GM23338 (cell line): ENCODE measurements at regions not wholly inside any gene's neighbourhood (a gene's known extent, or its start where the extent isn't known, plus 50 kb on each side); places are given as distances from the start of the nearest gene placed in this dataset.
A peak's percentile ranks its signal among the peaks of the same experiment; 100 is the strongest.

Source experiments
- ATAC-seq: fragments of 200-7000 bp; cut with Tn5 transposase; 3 replicates; pipeline ENCODE4 v1.9.1; 2020
- DNase-seq: peaks from one replicate; pipeline ENCODE4 v3.0.0-alpha.2; 2015; ENCODE audit warnings: low spot score
- H2AFZ ChIP-seq: fragments of 200-600 bp; sonication (generic); 2 replicates; pipeline ENCODE4 v1.8.0; 2016; ENCODE audit warnings: antibody characterized with exemption, mild to moderate bottlenecking, moderate library complexity
- H3F3A ChIP-seq: fragments of 200-600 bp; sonication (generic); replicated peaks from 2 replicates; pipeline ENCODE4 v1.8.0; 2017; ENCODE audit warnings: antibody characterized with exemption, mixed run types, low read depth
- H3K27ac ChIP-seq: fragments of 200-600 bp; sonication (generic); 2 replicates; pipeline ENCODE4 v1.6.1; 2016; ENCODE audit warnings: low read depth
- H3K27me3 ChIP-seq: fragments of 200-600 bp; sonication (generic); 2 replicates; pipeline ENCODE4 v1.8.0; 2016; ENCODE audit warnings: mild to moderate bottlenecking, mixed run types, moderate library complexity; ENCODE audit not compliant: insufficient read depth
- H3K36me3 ChIP-seq: fragments of 200-600 bp; sonication (generic); 2 replicates; pipeline ENCODE4 v1.8.0; 2016; ENCODE audit warnings: mild to moderate bottlenecking; ENCODE audit not compliant: insufficient read depth
- H3K4me1 ChIP-seq: fragments of 200-600 bp; sonication (generic); 2 replicates; pipeline ENCODE4 v1.8.0; 2016; ENCODE audit warnings: mild to moderate bottlenecking, moderate library complexity; ENCODE audit not compliant: insufficient read depth
- H3K4me2 ChIP-seq: fragments of 200-600 bp; sonication (generic); 2 replicates; pipeline ENCODE4 v1.7.1; 2017; ENCODE audit warnings: mixed run types
- H3K4me3 ChIP-seq: fragments of 200-600 bp; sonication (generic); 2 replicates; pipeline ENCODE4 v1.6.1; 2016; ENCODE audit warnings: mixed run types
- H3K79me2 ChIP-seq: fragments of 200-600 bp; sonication (generic); replicated peaks from 2 replicates; pipeline ENCODE4 v1.8.0; 2017; ENCODE audit warnings: mild to moderate bottlenecking; ENCODE audit not compliant: insufficient read depth
- H3K9me2 ChIP-seq: fragments of 200-600 bp; sonication (generic); 2 replicates; pipeline ENCODE4 v1.8.0; 2017; ENCODE audit not compliant: insufficient read depth
- H4K20me1 ChIP-seq: fragments of 200-600 bp; sonication (generic); replicated peaks from 2 replicates; pipeline ENCODE4 v1.8.0; 2017; ENCODE audit warnings: mild to moderate bottlenecking; ENCODE audit not compliant: insufficient read depth
- H3K27ac Mint-ChIP-seq: 2 replicates; pipeline ENCODE4 v1.8.0; 2020; ENCODE audit warnings: inconsistent platforms, mild to moderate bottlenecking, moderate library complexity, mixed read lengths
- H3K27me3 Mint-ChIP-seq: 3 replicates; pipeline ENCODE4 v1.8.0; 2022; ENCODE audit warnings: low read depth, mild to moderate bottlenecking, moderate library complexity, mixed read lengths, inconsistent platforms; ENCODE audit not compliant: insufficient read depth, poor library complexity
- H3K36me3 Mint-ChIP-seq: 3 replicates; pipeline ENCODE4 v1.8.0; 2021; ENCODE audit warnings: low read depth, mild to moderate bottlenecking, inconsistent platforms, moderate library complexity, mixed read lengths
- H3K4me1 Mint-ChIP-seq: 3 replicates; pipeline ENCODE4 v1.8.0; 2020; ENCODE audit warnings: mild to moderate bottlenecking, inconsistent platforms, mixed read lengths
- H3K4me3 Mint-ChIP-seq: 3 replicates; pipeline ENCODE4 v1.8.0; 2021; ENCODE audit warnings: moderate library complexity, mild to moderate bottlenecking, inconsistent platforms, mixed read lengths
- H3K9me3 Mint-ChIP-seq: 3 replicates; pipeline ENCODE4 v1.8.0; 2020; ENCODE audit warnings: moderate library complexity, mild to moderate bottlenecking, inconsistent platforms, mixed read lengths
- CREB1 ChIP-seq: fragments of 250-450 bp; sonication (Bioruptor Pico); IDR thresholded peaks from 2 replicates; pipeline ENCODE4 v1.5.0; 2020; ENCODE audit warnings: low read depth, mild to moderate bottlenecking, moderate library complexity
- CTCF ChIP-seq, 2 experiments: fragments of 200-600 bp in 1 of 2; sonication (generic) in 1 of 2; conservative IDR thresholded peaks; 2 replicates each; pipeline versions ENCODE4 v1.5.1 to v1.6.1; 2016 to 2017; ENCODE audit warnings: antibody characterized with exemption in 2 of 2, low read depth in 2 of 2, mild to moderate bottlenecking in 2 of 2, moderate library complexity in 1 of 2
- EZH2 ChIP-seq: fragments of 200-600 bp; sonication (generic); IDR thresholded peaks from one replicate; pipeline ENCODE4 v1.8.0; 2017; ENCODE audit warnings: antibody characterized with exemption, mild to moderate bottlenecking, low read depth; ENCODE audit not compliant: unreplicated experiment
- EZH2phosphoT487 ChIP-seq: fragments of 200-600 bp; sonication (generic); IDR thresholded peaks from one replicate; pipeline ENCODE4 v1.8.1; 2018; ENCODE audit warnings: antibody characterized with exemption; ENCODE audit not compliant: unreplicated experiment
- JUNB ChIP-seq: IDR thresholded peaks from one replicate; pipeline ENCODE4 v1.6.1; 2016; ENCODE audit warnings: antibody characterized with exemption; ENCODE audit not compliant: unreplicated experiment
- NANOG ChIP-seq: IDR thresholded peaks from 2 replicates; pipeline ENCODE4 v1.6.1; 2016; ENCODE audit warnings: antibody characterized with exemption, borderline replicate concordance
- REST ChIP-seq: IDR thresholded peaks from one replicate; pipeline ENCODE4 v1.6.1; 2018; ENCODE audit warnings: antibody characterized with exemption; ENCODE audit not compliant: unreplicated experiment
- ZNF114 ChIP-seq: fragments of 250-450 bp; sonication (Bioruptor Pico); IDR thresholded peaks from 2 replicates; pipeline ENCODE4 v1.5.0; 2020; ENCODE audit warnings: mild to moderate bottlenecking, moderate library complexity
- ZNF331 ChIP-seq: fragments of 250-450 bp; sonication (Bioruptor Pico); IDR thresholded peaks from 2 replicates; pipeline ENCODE4 v1.5.0; 2020; ENCODE audit warnings: low read depth, mild to moderate bottlenecking, moderate library complexity
- TF ChIP-seq, protein P1 (sequence below): IDR thresholded peaks from 2 replicates; pipeline ENCODE4 v1.6.1; 2016; ENCODE audit warnings: antibody characterized with exemption
- TF ChIP-seq, protein P2 (sequence below): fragments of 250-450 bp; sonication (Bioruptor Pico); IDR thresholded peaks from 2 replicates; pipeline ENCODE4 v1.5.0; 2020; ENCODE audit warnings: mild to moderate bottlenecking, moderate library complexity

GRCh38 chr12:39012870-39013269 lies 107.5 kb upstream of the CPNE8 start:
- H3K9me3 Mint-ChIP-seq, result no peaks in the 10 kb centered on the region
- Histone ChIP-seq H4K20me1 (no peaks in the 10 kb centered on the region), H3F3A (no peaks in the 10 kb centered on the region), H3K79me2 (no peaks in the 10 kb centered on the region), H3K4me2 (no peak overlapping the region), H3K9me2 (no peaks in the 10 kb centered on the region; the same call in 1 of the 2 replicates), H3K4me3 (no peak overlapping the region), H3K27ac (no peak overlapping the region), H3K27me3 (no peaks in the 10 kb centered on the region), H3K4me1 (0 out of 2 replicates have a peak, but pooled peaks cover 5% of the 10 kb centered on the region), H3K36me3 (no peaks in the 10 kb centered on the region), H2AFZ (no peak overlapping the region)
- no peak overlapping the region for H3K4me3 Mint-ChIP-seq
- no peak for ATAC-seq
- DNase-seq, result no peak
- no peaks in the 10 kb centered on the region for H3K36me3 Mint-ChIP-seq
- peak overlapping the region; percentile 18; the same call in 1 of the 2 replicates for H3K27ac Mint-ChIP-seq
- no peaks in the 10 kb centered on the region for H3K27me3 Mint-ChIP-seq
- peaks cover 6% of the 10 kb centered on the region; the same call in 2 of the 3 replicates for H3K4me1 Mint-ChIP-seq
- TF ChIP-seq EZH2 (no peak), REST (no peak), EZH2phosphoT487 (no peak), ZNF114 (no peak), NANOG (no peak), JUNB (no peak), CREB1 (no peak), ZNF331 (CRISPR knock-in tag) (no peak), CTCF (conservative IDR thresholded peaks at IDR 0.05; ENCODE audit: low read depth in 2 of 2) (no peak)
- TF ChIP-seq, protein P1, sequence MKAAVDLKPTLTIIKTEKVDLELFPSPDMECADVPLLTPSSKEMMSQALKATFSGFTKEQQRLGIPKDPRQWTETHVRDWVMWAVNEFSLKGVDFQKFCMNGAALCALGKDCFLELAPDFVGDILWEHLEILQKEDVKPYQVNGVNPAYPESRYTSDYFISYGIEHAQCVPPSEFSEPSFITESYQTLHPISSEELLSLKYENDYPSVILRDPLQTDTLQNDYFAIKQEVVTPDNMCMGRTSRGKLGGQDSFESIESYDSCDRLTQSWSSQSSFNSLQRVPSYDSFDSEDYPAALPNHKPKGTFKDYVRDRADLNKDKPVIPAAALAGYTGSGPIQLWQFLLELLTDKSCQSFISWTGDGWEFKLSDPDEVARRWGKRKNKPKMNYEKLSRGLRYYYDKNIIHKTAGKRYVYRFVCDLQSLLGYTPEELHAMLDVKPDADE, result no peak
- TF ChIP-seq, protein P2, sequence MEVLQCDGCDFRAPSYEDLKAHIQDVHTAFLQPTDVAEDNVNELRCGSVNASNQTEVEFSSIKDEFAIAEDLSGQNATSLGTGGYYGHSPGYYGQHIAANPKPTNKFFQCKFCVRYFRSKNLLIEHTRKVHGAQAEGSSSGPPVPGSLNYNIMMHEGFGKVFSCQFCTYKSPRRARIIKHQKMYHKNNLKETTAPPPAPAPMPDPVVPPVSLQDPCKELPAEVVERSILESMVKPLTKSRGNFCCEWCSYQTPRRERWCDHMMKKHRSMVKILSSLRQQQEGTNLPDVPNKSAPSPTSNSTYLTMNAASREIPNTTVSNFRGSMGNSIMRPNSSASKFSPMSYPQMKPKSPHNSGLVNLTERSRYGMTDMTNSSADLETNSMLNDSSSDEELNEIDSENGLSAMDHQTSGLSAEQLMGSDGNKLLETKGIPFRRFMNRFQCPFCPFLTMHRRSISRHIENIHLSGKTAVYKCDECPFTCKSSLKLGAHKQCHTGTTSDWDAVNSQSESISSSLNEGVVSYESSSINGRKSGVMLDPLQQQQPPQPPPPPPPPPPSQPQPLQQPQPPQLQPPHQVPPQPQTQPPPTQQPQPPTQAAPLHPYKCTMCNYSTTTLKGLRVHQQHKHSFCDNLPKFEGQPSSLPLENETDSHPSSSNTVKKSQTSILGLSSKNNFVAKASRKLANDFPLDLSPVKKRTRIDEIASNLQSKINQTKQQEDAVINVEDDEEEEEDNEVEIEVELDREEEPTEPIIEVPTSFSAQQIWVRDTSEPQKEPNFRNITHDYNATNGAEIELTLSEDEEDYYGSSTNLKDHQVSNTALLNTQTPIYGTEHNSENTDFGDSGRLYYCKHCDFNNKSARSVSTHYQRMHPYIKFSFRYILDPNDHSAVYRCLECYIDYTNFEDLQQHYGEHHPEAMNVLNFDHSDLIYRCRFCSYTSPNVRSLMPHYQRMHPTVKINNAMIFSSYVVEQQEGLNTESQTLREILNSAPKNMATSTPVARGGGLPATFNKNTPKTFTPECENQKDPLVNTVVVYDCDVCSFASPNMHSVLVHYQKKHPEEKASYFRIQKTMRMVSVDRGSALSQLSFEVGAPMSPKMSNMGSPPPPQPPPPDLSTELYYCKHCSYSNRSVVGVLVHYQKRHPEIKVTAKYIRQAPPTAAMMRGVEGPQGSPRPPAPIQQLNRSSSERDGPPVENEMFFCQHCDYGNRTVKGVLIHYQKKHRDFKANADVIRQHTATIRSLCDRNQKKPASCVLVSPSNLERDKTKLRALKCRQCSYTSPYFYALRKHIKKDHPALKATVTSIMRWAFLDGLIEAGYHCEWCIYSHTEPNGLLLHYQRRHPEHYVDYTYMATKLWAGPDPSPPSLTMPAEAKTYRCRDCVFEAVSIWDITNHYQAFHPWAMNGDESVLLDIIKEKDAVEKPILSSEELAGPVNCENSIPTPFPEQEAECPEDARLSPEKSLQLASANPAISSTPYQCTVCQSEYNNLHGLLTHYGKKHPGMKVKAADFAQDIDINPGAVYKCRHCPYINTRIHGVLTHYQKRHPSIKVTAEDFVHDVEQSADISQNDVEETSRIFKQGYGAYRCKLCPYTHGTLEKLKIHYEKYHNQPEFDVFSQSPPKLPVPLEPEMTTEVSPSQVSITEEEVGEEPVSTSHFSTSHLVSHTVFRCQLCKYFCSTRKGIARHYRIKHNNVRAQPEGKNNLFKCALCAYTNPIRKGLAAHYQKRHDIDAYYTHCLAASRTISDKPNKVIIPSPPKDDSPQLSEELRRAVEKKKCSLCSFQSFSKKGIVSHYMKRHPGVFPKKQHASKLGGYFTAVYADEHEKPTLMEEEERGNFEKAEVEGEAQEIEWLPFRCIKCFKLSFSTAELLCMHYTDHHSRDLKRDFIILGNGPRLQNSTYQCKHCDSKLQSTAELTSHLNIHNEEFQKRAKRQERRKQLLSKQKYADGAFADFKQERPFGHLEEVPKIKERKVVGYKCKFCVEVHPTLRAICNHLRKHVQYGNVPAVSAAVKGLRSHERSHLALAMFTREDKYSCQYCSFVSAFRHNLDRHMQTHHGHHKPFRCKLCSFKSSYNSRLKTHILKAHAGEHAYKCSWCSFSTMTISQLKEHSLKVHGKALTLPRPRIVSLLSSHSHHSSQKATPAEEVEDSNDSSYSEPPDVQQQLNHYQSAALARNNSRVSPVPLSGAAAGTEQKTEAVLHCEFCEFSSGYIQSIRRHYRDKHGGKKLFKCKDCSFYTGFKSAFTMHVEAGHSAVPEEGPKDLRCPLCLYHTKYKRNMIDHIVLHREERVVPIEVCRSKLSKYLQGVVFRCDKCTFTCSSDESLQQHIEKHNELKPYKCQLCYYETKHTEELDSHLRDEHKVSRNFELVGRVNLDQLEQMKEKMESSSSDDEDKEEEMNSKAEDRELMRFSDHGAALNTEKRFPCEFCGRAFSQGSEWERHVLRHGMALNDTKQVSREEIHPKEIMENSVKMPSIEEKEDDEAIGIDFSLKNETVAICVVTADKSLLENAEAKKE, result no peak
